Thyroid gland (tissue), 4 donors: ENCODE measurements at regions not wholly inside any gene's neighbourhood (a gene's known extent, or its start where the extent isn't known, plus 50 kb on each side); places are given as distances from the start of the nearest gene placed in this dataset.

Source experiments
- POLR2A ChIP-seq, 2 donors: fragments of 450-650 bp; IDR thresholded peaks; one replicate each; pipeline ENCODE4 v1.6.1; 2017; ENCODE audit warnings: antibody characterized with exemption in 2 of 2, mild to moderate bottlenecking in 2 of 2, moderate library complexity in 1 of 2
- TF ChIP-seq, protein P1 (sequence below), 6 experiments: fragments of 200-600 bp in 3 of 6; fragments of 450-650 bp in 3 of 6; sonication (generic) in 3 of 6; IDR thresholded peaks; one replicate each; pipeline ENCODE4 v1.5.1; 2016 to 2019; ENCODE audit warnings: antibody characterized with exemption in 6 of 6, mild to moderate bottlenecking in 2 of 6, inconsistent platforms in 1 of 6, moderate library complexity in 1 of 6

DNA sequence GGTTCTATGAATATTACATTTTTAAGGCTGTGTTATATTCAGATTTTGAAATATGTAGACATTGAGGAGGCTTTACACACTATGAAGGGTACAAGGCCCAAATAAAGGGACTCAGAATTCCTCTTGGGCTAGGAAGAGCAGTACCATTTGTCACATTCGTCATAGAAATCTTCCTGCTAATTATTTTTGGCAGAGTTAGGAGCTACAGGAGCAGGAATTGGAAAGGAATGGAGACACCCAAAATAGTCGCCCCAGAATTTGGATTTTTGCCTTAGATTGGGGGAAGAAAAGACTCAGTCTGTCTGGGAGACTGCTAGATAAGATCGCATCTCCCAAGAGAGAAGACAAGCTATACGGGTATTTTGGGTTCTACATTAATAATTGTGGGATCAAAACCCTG is 176.4 kb upstream of the DACH1 start:
- TF ChIP-seq, protein P1, sequence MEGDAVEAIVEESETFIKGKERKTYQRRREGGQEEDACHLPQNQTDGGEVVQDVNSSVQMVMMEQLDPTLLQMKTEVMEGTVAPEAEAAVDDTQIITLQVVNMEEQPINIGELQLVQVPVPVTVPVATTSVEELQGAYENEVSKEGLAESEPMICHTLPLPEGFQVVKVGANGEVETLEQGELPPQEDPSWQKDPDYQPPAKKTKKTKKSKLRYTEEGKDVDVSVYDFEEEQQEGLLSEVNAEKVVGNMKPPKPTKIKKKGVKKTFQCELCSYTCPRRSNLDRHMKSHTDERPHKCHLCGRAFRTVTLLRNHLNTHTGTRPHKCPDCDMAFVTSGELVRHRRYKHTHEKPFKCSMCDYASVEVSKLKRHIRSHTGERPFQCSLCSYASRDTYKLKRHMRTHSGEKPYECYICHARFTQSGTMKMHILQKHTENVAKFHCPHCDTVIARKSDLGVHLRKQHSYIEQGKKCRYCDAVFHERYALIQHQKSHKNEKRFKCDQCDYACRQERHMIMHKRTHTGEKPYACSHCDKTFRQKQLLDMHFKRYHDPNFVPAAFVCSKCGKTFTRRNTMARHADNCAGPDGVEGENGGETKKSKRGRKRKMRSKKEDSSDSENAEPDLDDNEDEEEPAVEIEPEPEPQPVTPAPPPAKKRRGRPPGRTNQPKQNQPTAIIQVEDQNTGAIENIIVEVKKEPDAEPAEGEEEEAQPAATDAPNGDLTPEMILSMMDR (IDR thresholded peaks at IDR 0.05) = no peak
- no peak for TF ChIP-seq POLR2A (IDR thresholded peaks at IDR 0.05)
